ENCODE measurements at regions not wholly inside any gene's neighbourhood (a gene's known extent, or its start where the extent isn't known, plus 50 kb on each side); places are given as distances from the start of the nearest gene placed in this dataset.

- TF ChIP-seq CTCF (IDR thresholded peaks at IDR 0.05) (no peak), POLR2A (IDR thresholded peaks at IDR 0.05) (no peak)
Observed at GRCh38 chr16:9345046-9345445, 253.6 kb downstream of the HAPSTR1 start.

Measured in body of pancreas (tissue), 4 donors.